Liver (tissue), 3 donors: ENCODE measurements at regions not wholly inside any gene's neighbourhood (a gene's known extent, or its start where the extent isn't known, plus 50 kb on each side); places are given as distances from the start of the nearest gene placed in this dataset.

Experiments
- HNF4G ChIP-seq: IDR thresholded peaks from 2 replicates; pipeline ENCODE4 v1.6.1; 2016; ENCODE audit warnings: antibody characterized with exemption
- JUND ChIP-seq, 2 donors: IDR thresholded peaks; 2 replicates each; pipeline ENCODE4 v1.6.1; 2016; ENCODE audit warnings: antibody characterized with exemption in 2 of 2
- RAD21 ChIP-seq, 2 donors: IDR thresholded peaks; 2 replicates each; pipeline ENCODE4 v1.6.1; 2016; ENCODE audit warnings: antibody characterized with exemption in 2 of 2, mild to moderate bottlenecking in 2 of 2
- RXRA ChIP-seq, 2 donors: IDR thresholded peaks; 2 replicates each; pipeline ENCODE4 v1.6.1; 2017 to 2018; ENCODE audit warnings: antibody characterized with exemption in 2 of 2, mild to moderate bottlenecking in 1 of 2
- SP1 ChIP-seq: IDR thresholded peaks from 2 replicates; pipeline ENCODE4 v1.6.1; 2018; ENCODE audit warnings: antibody characterized with exemption, mild to moderate bottlenecking
- TAF1 ChIP-seq: conservative IDR thresholded peaks from 2 replicates; pipeline ENCODE4 v1.6.1; 2016; ENCODE audit warnings: antibody characterized with exemption, mild to moderate bottlenecking
- YY1 ChIP-seq: IDR thresholded peaks from 2 replicates; pipeline ENCODE4 v1.6.1; 2016; ENCODE audit warnings: antibody characterized with exemption, mild to moderate bottlenecking
- TF ChIP-seq, protein P1 (sequence below): fragments of 150-350 bp; IDR thresholded peaks from 2 replicates; pipeline ENCODE4 v1.5.1; 2017; ENCODE audit warnings: improper control_type of control experiment, low read depth, low read length; ENCODE audit not compliant: missing input control
- TF ChIP-seq, protein P2 (sequence below): IDR thresholded peaks from 2 replicates; pipeline ENCODE4 v1.6.1; 2016; ENCODE audit warnings: antibody characterized with exemption
- TF ChIP-seq, protein P3 (sequence below): IDR thresholded peaks from 2 replicates; pipeline ENCODE4 v1.6.1; 2016; ENCODE audit warnings: antibody characterized with exemption, mild to moderate bottlenecking
- TF ChIP-seq, protein P4 (sequence below): IDR thresholded peaks from 2 replicates; pipeline ENCODE4 v1.6.1; 2016; ENCODE audit warnings: antibody characterized with exemption
- donor health status: healthy.
- donor health status: healthy.

DNA sequence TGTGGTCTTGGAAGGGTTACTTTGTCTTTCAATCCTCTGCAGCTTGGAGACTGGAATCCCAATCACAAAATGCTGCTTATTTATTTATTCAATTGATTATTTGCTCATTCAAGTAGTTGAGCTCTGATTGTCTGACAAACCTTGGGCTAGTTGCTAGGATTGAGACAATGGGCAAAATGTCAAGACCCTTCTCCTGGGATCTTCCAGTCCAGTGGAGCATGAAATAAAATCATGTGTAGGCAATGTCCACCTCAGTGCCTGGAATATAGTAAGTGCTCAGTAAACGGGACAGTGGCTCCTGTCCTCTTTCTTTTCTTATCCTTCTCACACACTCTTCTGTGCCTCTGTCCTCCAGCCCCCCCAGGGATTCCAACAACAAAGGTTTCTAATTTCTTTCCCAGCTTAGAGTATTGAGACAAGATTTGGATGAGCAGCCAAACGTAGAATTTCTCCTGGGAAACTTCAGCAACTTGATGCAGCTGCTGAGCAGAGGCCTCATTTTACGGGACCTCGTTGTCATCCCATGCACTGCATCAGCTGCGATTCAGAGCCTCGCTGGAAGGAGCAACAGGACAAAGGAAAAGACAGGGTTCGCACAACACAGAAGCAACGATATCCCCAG, 545.0 kb downstream of the SOX11 start:
- TF ChIP-seq, protein P1, sequence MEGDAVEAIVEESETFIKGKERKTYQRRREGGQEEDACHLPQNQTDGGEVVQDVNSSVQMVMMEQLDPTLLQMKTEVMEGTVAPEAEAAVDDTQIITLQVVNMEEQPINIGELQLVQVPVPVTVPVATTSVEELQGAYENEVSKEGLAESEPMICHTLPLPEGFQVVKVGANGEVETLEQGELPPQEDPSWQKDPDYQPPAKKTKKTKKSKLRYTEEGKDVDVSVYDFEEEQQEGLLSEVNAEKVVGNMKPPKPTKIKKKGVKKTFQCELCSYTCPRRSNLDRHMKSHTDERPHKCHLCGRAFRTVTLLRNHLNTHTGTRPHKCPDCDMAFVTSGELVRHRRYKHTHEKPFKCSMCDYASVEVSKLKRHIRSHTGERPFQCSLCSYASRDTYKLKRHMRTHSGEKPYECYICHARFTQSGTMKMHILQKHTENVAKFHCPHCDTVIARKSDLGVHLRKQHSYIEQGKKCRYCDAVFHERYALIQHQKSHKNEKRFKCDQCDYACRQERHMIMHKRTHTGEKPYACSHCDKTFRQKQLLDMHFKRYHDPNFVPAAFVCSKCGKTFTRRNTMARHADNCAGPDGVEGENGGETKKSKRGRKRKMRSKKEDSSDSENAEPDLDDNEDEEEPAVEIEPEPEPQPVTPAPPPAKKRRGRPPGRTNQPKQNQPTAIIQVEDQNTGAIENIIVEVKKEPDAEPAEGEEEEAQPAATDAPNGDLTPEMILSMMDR: no peak
- TF ChIP-seq SP1: no peak
- TF ChIP-seq, protein P2, sequence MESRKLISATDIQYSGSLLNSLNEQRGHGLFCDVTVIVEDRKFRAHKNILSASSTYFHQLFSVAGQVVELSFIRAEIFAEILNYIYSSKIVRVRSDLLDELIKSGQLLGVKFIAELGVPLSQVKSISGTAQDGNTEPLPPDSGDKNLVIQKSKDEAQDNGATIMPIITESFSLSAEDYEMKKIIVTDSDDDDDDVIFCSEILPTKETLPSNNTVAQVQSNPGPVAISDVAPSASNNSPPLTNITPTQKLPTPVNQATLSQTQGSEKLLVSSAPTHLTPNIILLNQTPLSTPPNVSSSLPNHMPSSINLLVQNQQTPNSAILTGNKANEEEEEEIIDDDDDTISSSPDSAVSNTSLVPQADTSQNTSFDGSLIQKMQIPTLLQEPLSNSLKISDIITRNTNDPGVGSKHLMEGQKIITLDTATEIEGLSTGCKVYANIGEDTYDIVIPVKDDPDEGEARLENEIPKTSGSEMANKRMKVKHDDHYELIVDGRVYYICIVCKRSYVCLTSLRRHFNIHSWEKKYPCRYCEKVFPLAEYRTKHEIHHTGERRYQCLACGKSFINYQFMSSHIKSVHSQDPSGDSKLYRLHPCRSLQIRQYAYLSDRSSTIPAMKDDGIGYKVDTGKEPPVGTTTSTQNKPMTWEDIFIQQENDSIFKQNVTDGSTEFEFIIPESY: no peak
- no peak for TF ChIP-seq RAD21 (IDR thresholded peaks at IDR 0.05)
- TF ChIP-seq JUND (IDR thresholded peaks at IDR 0.05): no peak
- TF ChIP-seq, protein P3, sequence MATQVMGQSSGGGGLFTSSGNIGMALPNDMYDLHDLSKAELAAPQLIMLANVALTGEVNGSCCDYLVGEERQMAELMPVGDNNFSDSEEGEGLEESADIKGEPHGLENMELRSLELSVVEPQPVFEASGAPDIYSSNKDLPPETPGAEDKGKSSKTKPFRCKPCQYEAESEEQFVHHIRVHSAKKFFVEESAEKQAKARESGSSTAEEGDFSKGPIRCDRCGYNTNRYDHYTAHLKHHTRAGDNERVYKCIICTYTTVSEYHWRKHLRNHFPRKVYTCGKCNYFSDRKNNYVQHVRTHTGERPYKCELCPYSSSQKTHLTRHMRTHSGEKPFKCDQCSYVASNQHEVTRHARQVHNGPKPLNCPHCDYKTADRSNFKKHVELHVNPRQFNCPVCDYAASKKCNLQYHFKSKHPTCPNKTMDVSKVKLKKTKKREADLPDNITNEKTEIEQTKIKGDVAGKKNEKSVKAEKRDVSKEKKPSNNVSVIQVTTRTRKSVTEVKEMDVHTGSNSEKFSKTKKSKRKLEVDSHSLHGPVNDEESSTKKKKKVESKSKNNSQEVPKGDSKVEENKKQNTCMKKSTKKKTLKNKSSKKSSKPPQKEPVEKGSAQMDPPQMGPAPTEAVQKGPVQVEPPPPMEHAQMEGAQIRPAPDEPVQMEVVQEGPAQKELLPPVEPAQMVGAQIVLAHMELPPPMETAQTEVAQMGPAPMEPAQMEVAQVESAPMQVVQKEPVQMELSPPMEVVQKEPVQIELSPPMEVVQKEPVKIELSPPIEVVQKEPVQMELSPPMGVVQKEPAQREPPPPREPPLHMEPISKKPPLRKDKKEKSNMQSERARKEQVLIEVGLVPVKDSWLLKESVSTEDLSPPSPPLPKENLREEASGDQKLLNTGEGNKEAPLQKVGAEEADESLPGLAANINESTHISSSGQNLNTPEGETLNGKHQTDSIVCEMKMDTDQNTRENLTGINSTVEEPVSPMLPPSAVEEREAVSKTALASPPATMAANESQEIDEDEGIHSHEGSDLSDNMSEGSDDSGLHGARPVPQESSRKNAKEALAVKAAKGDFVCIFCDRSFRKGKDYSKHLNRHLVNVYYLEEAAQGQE: no peak
- TF ChIP-seq YY1: no peak
- no peak for TF ChIP-seq HNF4G
- no peak for TF ChIP-seq RXRA (IDR thresholded peaks at IDR 0.05)
- no peak for TF ChIP-seq TAF1
- TF ChIP-seq, protein P4, sequence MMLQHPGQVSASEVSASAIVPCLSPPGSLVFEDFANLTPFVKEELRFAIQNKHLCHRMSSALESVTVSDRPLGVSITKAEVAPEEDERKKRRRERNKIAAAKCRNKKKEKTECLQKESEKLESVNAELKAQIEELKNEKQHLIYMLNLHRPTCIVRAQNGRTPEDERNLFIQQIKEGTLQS: no peak
